Lower lobe of right lung (tissue), 2 donors: ENCODE measurements at regions not wholly inside any gene's neighbourhood (a gene's known extent, or its start where the extent isn't known, plus 50 kb on each side); places are given as distances from the start of the nearest gene placed in this dataset.

Experiments used
- ATAC-seq, 2 donors: fragments of 200-7000 bp; cut with Tn5 transposase; one replicate each; pipeline ENCODE4 v1.9.1; 2020 to 2022; ENCODE audit warnings: mild to moderate bottlenecking in 2 of 2, moderate library complexity in 2 of 2
- DNase-seq: peaks from one replicate; pipeline ENCODE4 v3.0.0-alpha.2; 2020
- H3K27ac ChIP-seq: fragments of 200-600 bp; one replicate; pipeline ENCODE4 v1.8.0; 2022
- H3K27me3 ChIP-seq: fragments of 200-600 bp; one replicate; pipeline ENCODE4 v1.8.0; 2022; ENCODE audit warnings: low read depth
- H3K36me3 ChIP-seq: fragments of 200-600 bp; one replicate; pipeline ENCODE4 v1.8.0; 2022; ENCODE audit warnings: mild to moderate bottlenecking
- H3K4me1 ChIP-seq: fragments of 200-600 bp; one replicate; pipeline ENCODE4 v1.8.0; 2022
- H3K4me3 ChIP-seq: fragments of 200-600 bp; one replicate; pipeline ENCODE4 v1.8.0; 2022; ENCODE audit warnings: mild to moderate bottlenecking
- H3K9me3 ChIP-seq: fragments of 200-600 bp; one replicate; pipeline ENCODE4 v1.8.0; 2022
- CTCF ChIP-seq: fragments of 200-600 bp; IDR thresholded peaks from one replicate; pipeline ENCODE4 v1.8.0; 2022; ENCODE audit warnings: antibody characterized with exemption, mild to moderate bottlenecking
- intact Hi-C: fragments of 100-400 bp; cut with DNase I; formaldehyde crosslinking; loops from one replicate; pipeline ENCODE4 v1.11.0; 2022
- donor health status: DM: no; HTN: yes; CAD: no; lungs with severe emphysema.

GRCh38 chr5:164672931-164673694 is 1167.7 kb downstream of the MAT2B start:
- intact Hi-C loops, result no loop called here
- peak; percentile 16 for TF ChIP-seq CTCF
- H3K9me3 ChIP-seq, result no peaks in the 10 kb centered on the region
- no peaks in the 10 kb centered on the region for H3K36me3 ChIP-seq
- H3K4me3 ChIP-seq, result no peak overlapping the region
- no peaks in the 10 kb centered on the region for H3K27me3 ChIP-seq
- DNase-seq, result no peak
- ATAC-seq, result no peak
- no peaks in the 10 kb centered on the region for H3K4me1 ChIP-seq
- H3K27ac ChIP-seq, result no peak overlapping the region

GRCh38 chr5:164679461-164679860 is 1174.0 kb downstream of the MAT2B start:
- no peak overlapping the region for H3K27ac ChIP-seq
- TF ChIP-seq CTCF, result no peak
- no peaks in the 10 kb centered on the region for H3K36me3 ChIP-seq
- intact Hi-C loops, result no loop called here
- H3K9me3 ChIP-seq, result no peaks in the 10 kb centered on the region
- no peaks in the 10 kb centered on the region for H3K27me3 ChIP-seq
- no peak for DNase-seq
- no peak for ATAC-seq
- H3K4me1 ChIP-seq, result no peaks in the 10 kb centered on the region
- H3K4me3 ChIP-seq, result no peak overlapping the region

GRCh38 chr5:164680216-164680615 is 1174.8 kb downstream of the MAT2B start:
- intact Hi-C loops, result no loop called here
- Histone ChIP-seq H3K27me3 (no peaks in the 10 kb centered on the region), H3K9me3 (no peaks in the 10 kb centered on the region), H3K4me3 (no peak overlapping the region), H3K4me1 (no peaks in the 10 kb centered on the region), H3K36me3 (no peaks in the 10 kb centered on the region), H3K27ac (no peak overlapping the region)
- ATAC-seq (no peak), DNase-seq (no peak)
- no peak for TF ChIP-seq CTCF

- H3K4me3 ChIP-seq, result no peak overlapping the region
- ATAC-seq (no peak), DNase-seq (no peak)
- no peaks in the 10 kb centered on the region for H3K4me1 ChIP-seq
- TF ChIP-seq CTCF, result no peak
- H3K9me3 ChIP-seq, result no peaks in the 10 kb centered on the region
- no peak overlapping the region for H3K27ac ChIP-seq
- no peaks in the 10 kb centered on the region for H3K36me3 ChIP-seq
- intact Hi-C loops, result no loop called here
- no peaks in the 10 kb centered on the region for H3K27me3 ChIP-seq
These were observed 1175.5 kb downstream of the MAT2B start for GRCh38 chr5:164680812-164681520.

GRCh38 chr5:164687391-164687790 is 1182.0 kb downstream of the MAT2B start:
- no peak for TF ChIP-seq CTCF
- Histone ChIP-seq H3K36me3 (no peaks in the 10 kb centered on the region), H3K4me1 (no peaks in the 10 kb centered on the region), H3K4me3 (no peak overlapping the region), H3K9me3 (no peaks in the 10 kb centered on the region), H3K27ac (no peak overlapping the region), H3K27me3 (no peaks in the 10 kb centered on the region)
- no peak for ATAC-seq
- intact Hi-C loops, result no loop called here
- no peak for DNase-seq
